ENCODE measurements at regions not wholly inside any gene's neighbourhood (a gene's known extent, or its start where the extent isn't known, plus 50 kb on each side); places are given as distances from the start of the nearest gene placed in this dataset.

GRCh38 chr2:74039611-74040010 is 54.9 kb downstream of the TET3 start:
- no peak overlapping the region for H3K27ac ChIP-seq (ENCODE audit: low read depth, low read length, poor library complexity, severe bottlenecking)
- no peak overlapping the region for H3K4me3 ChIP-seq (ENCODE audit: low read depth, low read length, poor library complexity, severe bottlenecking)
- ChIA-PET CTCF (no interaction called here), POLR2A (ENCODE audit: low non-redundant PET) (no interaction called here)
- H3K4me1 ChIP-seq (ENCODE audit: insufficient read depth, low read length, poor library complexity, severe bottlenecking), result peaks cover 16% of the 10 kb centered on the region
- intact Hi-C loops (cut with micrococcal nuclease; ENCODE audit: unreplicated experiment), result no loop called here
- BruUV-seq (replicated peaks), result no TSS peak
- no peaks in the 10 kb centered on the region for H3K27me3 ChIP-seq (replicated peaks; ENCODE audit: insufficient read depth, low read depth, low read length, poor library complexity)
- no peaks in the 10 kb centered on the region for H3K36me3 ChIP-seq (ENCODE audit: insufficient read depth, low read length, poor library complexity, severe bottlenecking)
- DNase-seq (ENCODE audit: low spot score), result no peak
- no peaks in the 10 kb centered on the region for H3K9me3 ChIP-seq (ENCODE audit: low read depth, low read length, poor library complexity, severe bottlenecking)
- no peak for TF ChIP-seq CTCF (conservative IDR thresholded peaks at IDR 0.05; ENCODE audit: low read depth, low read length)
- no peak for TF ChIP-seq EZH2 (IDR thresholded peaks at IDR 0.05; ENCODE audit: borderline replicate concordance, low read depth, low read length, poor library complexity, severe bottlenecking)

GRCh38 chr2:74041182-74041581 is 56.5 kb downstream of the TET3 start:
- POLR2A ChIA-PET (ENCODE audit: low non-redundant PET), result no interaction called here
- CTCF ChIA-PET, result no interaction called here

DNA sequence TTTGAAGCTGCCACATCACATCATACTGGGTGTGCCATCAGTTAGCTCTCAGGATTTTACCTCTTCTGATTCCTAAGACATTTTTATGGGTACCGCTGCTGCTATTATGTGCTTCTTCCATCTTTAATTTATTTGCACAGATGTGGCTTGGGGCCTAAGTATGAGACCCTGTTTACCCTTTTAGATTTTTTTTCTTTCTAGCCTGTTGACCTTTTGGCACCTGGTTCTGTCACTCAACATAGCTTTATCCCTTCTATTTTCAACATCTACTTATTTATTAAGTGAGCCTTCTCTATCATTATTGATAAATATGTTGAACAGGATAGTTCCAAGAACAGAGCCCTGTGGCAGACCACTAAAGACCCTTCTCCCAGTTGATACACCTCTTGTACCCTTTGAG is 57.0 kb downstream of the TET3 start:
- POLR2A ChIA-PET (ENCODE audit: low non-redundant PET), result no interaction called here
- BruUV-seq (replicated peaks), result no TSS peak
- Histone ChIP-seq H3K27me3 (replicated peaks; ENCODE audit: insufficient read depth, low read depth, low read length, poor library complexity) (no peaks in the 10 kb centered on the region), H3K9me3 (ENCODE audit: low read depth, low read length, poor library complexity, severe bottlenecking) (no peaks in the 10 kb centered on the region), H3K4me1 (ENCODE audit: insufficient read depth, low read length, poor library complexity, severe bottlenecking) (peaks cover 12% of the 10 kb centered on the region), H3K27ac (ENCODE audit: low read depth, low read length, poor library complexity, severe bottlenecking) (no peak overlapping the region), H3K4me3 (ENCODE audit: low read depth, low read length, poor library complexity, severe bottlenecking) (no peak overlapping the region), H3K36me3 (ENCODE audit: insufficient read depth, low read length, poor library complexity, severe bottlenecking) (peaks cover 7% of the 10 kb centered on the region)
- DNase-seq (ENCODE audit: low spot score), result no peak
- TF ChIP-seq EZH2 (IDR thresholded peaks at IDR 0.05; ENCODE audit: borderline replicate concordance, low read depth, low read length, poor library complexity, severe bottlenecking) (no peak), CTCF (conservative IDR thresholded peaks at IDR 0.05; ENCODE audit: low read depth, low read length) (no peak)
- intact Hi-C loops (cut with micrococcal nuclease; ENCODE audit: unreplicated experiment), result no loop called here
- CTCF ChIA-PET, result no interaction called here

More at GRCh38 chr2:74041182-74041581, 56.5 kb downstream of the TET3 start:
- H3K4me3 ChIP-seq (ENCODE audit: low read depth, low read length, poor library complexity, severe bottlenecking), result no peak overlapping the region
- H3K36me3 ChIP-seq (ENCODE audit: insufficient read depth, low read length, poor library complexity, severe bottlenecking), result peaks cover 2% of the 10 kb centered on the region
- no TSS peak for BruUV-seq (replicated peaks)
- no peak overlapping the region for H3K27ac ChIP-seq (ENCODE audit: low read depth, low read length, poor library complexity, severe bottlenecking)
- no peaks in the 10 kb centered on the region for H3K27me3 ChIP-seq (replicated peaks; ENCODE audit: insufficient read depth, low read depth, low read length, poor library complexity)
- H3K9me3 ChIP-seq (ENCODE audit: low read depth, low read length, poor library complexity, severe bottlenecking), result no peaks in the 10 kb centered on the region
- peaks cover 16% of the 10 kb centered on the region for H3K4me1 ChIP-seq (ENCODE audit: insufficient read depth, low read length, poor library complexity, severe bottlenecking)
- no peak for DNase-seq (ENCODE audit: low spot score)
- TF ChIP-seq CTCF (conservative IDR thresholded peaks at IDR 0.05; ENCODE audit: low read depth, low read length), result no peak
- no peak for TF ChIP-seq EZH2 (IDR thresholded peaks at IDR 0.05; ENCODE audit: borderline replicate concordance, low read depth, low read length, poor library complexity, severe bottlenecking)
- intact Hi-C loops (cut with micrococcal nuclease; ENCODE audit: unreplicated experiment), result no loop called here

Measured in A673 (cell line).